ENCODE measurements at regions not wholly inside any gene's neighbourhood (a gene's known extent, or its start where the extent isn't known, plus 50 kb on each side); places are given as distances from the start of the nearest gene placed in this dataset.

DNA sequence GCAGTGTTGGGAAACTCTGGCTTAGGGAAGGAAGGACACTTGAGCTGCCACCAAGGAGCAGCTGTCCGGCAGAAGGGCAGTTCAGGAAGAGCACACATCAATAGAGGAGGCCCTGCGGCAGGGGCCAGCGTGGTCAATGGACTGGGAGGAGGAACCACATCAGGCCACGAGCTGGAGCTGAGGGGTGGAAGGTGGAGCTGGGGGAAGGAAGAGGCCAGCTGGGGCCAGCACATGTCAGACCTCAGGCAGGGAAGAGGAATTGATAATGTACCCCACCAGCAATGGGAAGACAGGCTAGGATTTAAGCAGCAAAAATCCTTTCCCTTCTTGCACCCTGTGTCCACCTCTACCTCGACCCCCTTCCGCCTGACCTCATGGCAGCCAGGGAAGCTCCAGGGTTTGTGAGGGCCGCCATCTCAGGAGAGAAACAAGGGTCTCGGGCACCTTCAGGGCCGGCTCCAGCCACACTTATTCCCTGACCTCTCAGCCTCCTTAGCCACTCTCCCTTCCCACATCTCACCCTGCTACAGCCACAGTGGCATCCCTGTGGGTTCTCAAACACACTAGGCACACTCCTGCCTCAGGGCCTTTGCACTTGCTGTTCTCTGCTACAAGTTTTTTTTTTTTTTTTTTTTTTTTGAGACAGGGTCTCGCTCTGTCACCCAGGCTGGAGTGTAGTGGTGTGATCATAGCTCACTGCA is 157.8 kb upstream of the GRK3 start:
- DNase-seq (ENCODE audit: extremely low spot score in 2 of 2), result no peak
- H3K27me3 ChIP-seq, result no peaks in the 10 kb centered on the region
- TF ChIP-seq POLR2A (IDR thresholded peaks at IDR 0.05), result no peak
- TF ChIP-seq, protein P1, sequence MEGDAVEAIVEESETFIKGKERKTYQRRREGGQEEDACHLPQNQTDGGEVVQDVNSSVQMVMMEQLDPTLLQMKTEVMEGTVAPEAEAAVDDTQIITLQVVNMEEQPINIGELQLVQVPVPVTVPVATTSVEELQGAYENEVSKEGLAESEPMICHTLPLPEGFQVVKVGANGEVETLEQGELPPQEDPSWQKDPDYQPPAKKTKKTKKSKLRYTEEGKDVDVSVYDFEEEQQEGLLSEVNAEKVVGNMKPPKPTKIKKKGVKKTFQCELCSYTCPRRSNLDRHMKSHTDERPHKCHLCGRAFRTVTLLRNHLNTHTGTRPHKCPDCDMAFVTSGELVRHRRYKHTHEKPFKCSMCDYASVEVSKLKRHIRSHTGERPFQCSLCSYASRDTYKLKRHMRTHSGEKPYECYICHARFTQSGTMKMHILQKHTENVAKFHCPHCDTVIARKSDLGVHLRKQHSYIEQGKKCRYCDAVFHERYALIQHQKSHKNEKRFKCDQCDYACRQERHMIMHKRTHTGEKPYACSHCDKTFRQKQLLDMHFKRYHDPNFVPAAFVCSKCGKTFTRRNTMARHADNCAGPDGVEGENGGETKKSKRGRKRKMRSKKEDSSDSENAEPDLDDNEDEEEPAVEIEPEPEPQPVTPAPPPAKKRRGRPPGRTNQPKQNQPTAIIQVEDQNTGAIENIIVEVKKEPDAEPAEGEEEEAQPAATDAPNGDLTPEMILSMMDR (IDR thresholded peaks at IDR 0.05), result no peak
- TF ChIP-seq POLR2AphosphoS5 (IDR thresholded peaks at IDR 0.05; ENCODE audit: insufficient read depth in 1 of 2, low read depth in 1 of 2), result no peak
- no peak overlapping the region for H3K27ac ChIP-seq
- H3K4me3 ChIP-seq, result no peak overlapping the region
- no peaks in the 10 kb centered on the region for H3K36me3 ChIP-seq
- intact Hi-C loops (cut with DNase I), result no loop called here
- H3K4me1 ChIP-seq, result peaks cover 32% of the 10 kb centered on the region
- H3K9me3 ChIP-seq, result no peaks in the 10 kb centered on the region

DNA sequence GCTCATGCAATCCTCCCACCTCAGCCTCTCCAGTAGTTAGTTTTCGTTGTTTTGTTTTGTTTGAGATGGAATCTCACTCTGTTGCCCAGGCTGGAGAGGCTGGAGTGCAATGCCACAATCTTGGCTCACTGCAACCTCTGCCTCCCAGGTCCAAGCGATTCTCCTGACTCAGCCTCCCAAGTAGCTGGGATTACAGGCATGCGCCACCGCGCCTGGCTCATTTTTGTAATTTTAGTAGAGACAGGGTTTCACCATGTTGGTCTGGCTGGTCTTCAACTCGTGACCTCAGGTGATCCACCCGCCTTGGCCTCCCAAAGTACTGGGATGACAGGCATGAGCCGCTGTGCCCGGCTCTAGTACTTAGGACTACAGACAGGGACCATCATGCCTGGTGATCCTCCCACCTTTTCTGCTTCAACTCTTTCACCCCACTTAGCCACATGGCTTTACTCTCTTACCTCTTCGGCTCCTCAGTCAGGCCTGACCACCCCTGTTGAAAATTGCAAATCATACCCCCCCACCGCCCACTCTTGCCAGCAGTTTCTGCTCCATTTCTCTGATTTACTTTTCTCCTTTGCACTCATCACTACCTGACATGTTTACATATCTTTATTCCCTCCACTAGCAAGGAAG is 157.1 kb upstream of the GRK3 start:
- H3K4me1 ChIP-seq, result peaks cover 25% of the 10 kb centered on the region
- H3K27me3 ChIP-seq, result no peaks in the 10 kb centered on the region
- H3K9me3 ChIP-seq, result no peaks in the 10 kb centered on the region
- H3K36me3 ChIP-seq, result no peaks in the 10 kb centered on the region
- TF ChIP-seq POLR2A (IDR thresholded peaks at IDR 0.05) (no peak), POLR2AphosphoS5 (IDR thresholded peaks at IDR 0.05; ENCODE audit: insufficient read depth in 1 of 2, low read depth in 1 of 2) (no peak)
- TF ChIP-seq, protein P1 (IDR thresholded peaks at IDR 0.05), result no peak
- intact Hi-C loops (cut with DNase I), result no loop called here
- no peak overlapping the region for H3K4me3 ChIP-seq
- no peak for DNase-seq (ENCODE audit: extremely low spot score in 2 of 2)
- no peak overlapping the region for H3K27ac ChIP-seq

DNA sequence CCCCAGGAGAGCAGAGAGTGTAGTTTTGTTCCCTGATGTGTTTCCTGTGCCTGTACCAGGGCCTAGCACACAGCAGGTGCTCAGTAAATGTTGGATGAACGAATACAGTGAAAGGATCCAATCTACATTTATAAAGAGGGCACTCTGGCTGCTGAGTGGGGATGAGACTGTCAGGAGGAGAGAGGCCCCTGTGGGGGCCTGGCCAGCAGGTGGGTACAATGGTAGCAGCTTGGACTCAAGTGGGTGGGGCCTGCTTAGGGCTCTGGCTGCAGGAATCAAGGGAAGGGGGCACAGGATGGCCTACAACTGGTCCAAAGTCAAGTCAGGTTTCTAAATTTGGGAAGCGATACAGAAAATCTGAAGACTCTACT is 156.6 kb upstream of the GRK3 start:
- no peak overlapping the region for H3K27ac ChIP-seq
- H3K4me3 ChIP-seq, result no peak overlapping the region
- no peak for DNase-seq (ENCODE audit: extremely low spot score in 2 of 2)
- intact Hi-C loops (cut with DNase I), result no loop called here
- peaks cover 20% of the 10 kb centered on the region for H3K4me1 ChIP-seq
- no peak for TF ChIP-seq POLR2AphosphoS5 (IDR thresholded peaks at IDR 0.05; ENCODE audit: insufficient read depth in 1 of 2, low read depth in 1 of 2)
- TF ChIP-seq POLR2A (IDR thresholded peaks at IDR 0.05), result no peak
- TF ChIP-seq, protein P1 (IDR thresholded peaks at IDR 0.05), result no peak
- no peaks in the 10 kb centered on the region for H3K27me3 ChIP-seq
- no peaks in the 10 kb centered on the region for H3K9me3 ChIP-seq
- no peaks in the 10 kb centered on the region for H3K36me3 ChIP-seq

DNA sequence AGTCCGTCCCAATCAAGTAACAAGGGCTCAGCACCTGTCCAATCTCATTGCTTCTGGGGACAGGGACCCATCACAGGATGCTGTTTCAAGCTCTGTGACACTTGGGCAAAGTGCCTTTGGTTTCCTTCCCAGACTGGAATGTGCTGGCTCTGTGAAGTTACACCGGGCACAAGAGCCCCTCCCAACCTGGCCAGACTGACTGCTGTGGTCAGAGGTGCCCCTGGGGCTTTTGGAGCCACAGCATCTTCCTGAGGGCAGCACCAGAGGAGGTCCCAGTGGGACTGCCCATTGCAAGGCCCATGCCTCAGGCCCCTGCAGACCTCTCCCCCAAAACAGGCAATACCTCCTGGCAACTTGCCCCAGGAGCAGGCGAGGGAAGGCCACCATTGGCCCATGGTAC is 155.2 kb upstream of the GRK3 start:
- intact Hi-C loops (cut with DNase I), result no loop called here
- TF ChIP-seq POLR2AphosphoS5 (IDR thresholded peaks at IDR 0.05; ENCODE audit: insufficient read depth in 1 of 2, low read depth in 1 of 2) (no peak), POLR2A (IDR thresholded peaks at IDR 0.05) (no peak)
- TF ChIP-seq, protein P1 (IDR thresholded peaks at IDR 0.05), result no peak
- no peak overlapping the region for H3K4me3 ChIP-seq
- DNase-seq (ENCODE audit: extremely low spot score in 2 of 2), result no peak
- H3K27me3 ChIP-seq, result no peaks in the 10 kb centered on the region
- H3K36me3 ChIP-seq, result no peaks in the 10 kb centered on the region
- H3K27ac ChIP-seq, result no peak overlapping the region
- H3K4me1 ChIP-seq, result peaks cover 7% of the 10 kb centered on the region
- no peaks in the 10 kb centered on the region for H3K9me3 ChIP-seq

DNA sequence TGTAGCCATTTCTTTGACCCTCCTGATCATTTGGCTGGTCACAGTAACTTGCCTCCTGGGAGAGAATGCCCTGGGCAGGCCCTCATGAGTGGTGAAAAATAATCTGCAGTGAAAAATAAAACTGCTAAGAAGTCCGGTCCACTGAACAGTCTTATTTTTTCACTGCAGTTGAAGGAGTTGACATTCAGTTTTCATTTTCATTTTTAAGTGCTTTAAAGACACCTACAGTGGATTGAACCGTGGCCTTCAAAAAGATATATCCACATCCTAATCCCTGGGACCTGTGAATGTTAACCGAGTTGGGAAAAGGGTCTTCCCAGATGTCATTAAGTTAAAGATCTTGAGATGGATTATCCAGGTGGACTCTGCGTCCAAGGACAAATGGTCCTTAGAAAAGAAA is 153.6 kb upstream of the GRK3 start:
- H3K4me1 ChIP-seq, result peaks cover 3% of the 10 kb centered on the region
- no peak overlapping the region for H3K27ac ChIP-seq
- intact Hi-C loops (cut with DNase I), result no loop called here
- H3K4me3 ChIP-seq, result no peak overlapping the region
- no peak for DNase-seq (ENCODE audit: extremely low spot score in 2 of 2)
- H3K9me3 ChIP-seq, result no peaks in the 10 kb centered on the region
- TF ChIP-seq, protein P1 (IDR thresholded peaks at IDR 0.05), result no peak
- TF ChIP-seq POLR2A (IDR thresholded peaks at IDR 0.05) (no peak), POLR2AphosphoS5 (IDR thresholded peaks at IDR 0.05; ENCODE audit: insufficient read depth in 1 of 2, low read depth in 1 of 2) (no peak)
- H3K27me3 ChIP-seq, result no peaks in the 10 kb centered on the region
- H3K36me3 ChIP-seq, result no peaks in the 10 kb centered on the region

All from vagina (tissue), 2 donors.